Activated T-helper 1 cell treated with Interleukin-2 at 50 U/mL for 16 hours (primary cell): ENCODE measurements at regions not wholly inside any gene's neighbourhood (a gene's known extent, or its start where the extent isn't known, plus 50 kb on each side); places are given as distances from the start of the nearest gene placed in this dataset.

Experiments
- DNase-seq: peaks from one replicate; pipeline ENCODE4 v3.0.0-alpha.2; 2020; ENCODE audit warnings: low read depth

GRCh38 chr11:134555510-134555909 lies 143.5 kb upstream of the B3GAT1 start:
- no peak for DNase-seq

GRCh38 chr11:134554861-134555260 lies 142.8 kb upstream of the B3GAT1 start:
- DNase-seq = no peak

DNA sequence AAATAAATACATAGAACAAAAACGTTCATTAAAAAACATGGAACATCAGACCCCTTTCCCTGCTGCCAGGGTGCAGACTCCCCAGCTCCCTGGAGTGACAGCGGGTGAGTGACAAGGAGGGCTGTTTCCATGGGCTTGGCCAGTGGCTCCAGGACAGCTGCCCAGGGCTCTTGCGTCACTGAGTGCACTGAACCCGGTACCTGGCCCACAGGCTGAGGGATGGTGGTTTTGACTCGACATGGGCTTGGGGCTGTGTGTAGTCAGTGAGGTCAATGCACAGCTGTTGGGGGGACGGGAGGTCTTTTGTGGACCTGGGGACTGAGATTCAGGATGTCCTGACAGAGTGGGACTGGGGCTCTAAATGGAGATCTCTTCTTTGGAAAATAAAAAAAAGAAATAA lies 142.1 kb upstream of the B3GAT1 start:
- no peak for DNase-seq

- no peak for DNase-seq
Measured at GRCh38 chr11:134552749-134553148, 140.7 kb upstream of the B3GAT1 start.

DNA sequence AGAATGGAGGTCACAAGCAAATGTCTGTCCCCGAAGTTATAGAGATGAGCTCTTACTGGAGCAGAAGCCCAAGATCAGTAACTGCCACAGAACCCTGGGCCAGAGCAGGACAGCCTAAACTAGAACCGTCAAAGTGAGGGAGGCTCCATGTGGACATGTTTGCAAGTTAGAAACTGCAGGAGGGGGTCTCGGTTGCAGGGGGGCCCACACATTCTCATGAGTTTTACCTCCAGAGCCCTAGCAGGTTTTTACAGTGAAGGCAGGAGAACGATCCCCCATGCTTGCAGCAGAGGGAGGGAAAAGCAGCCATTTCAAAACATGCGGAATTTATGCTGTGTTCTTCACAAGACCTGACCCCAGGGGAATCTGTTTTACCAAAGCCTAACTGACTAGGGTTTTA lies 133.5 kb upstream of the B3GAT1 start:
- no peak for DNase-seq

DNA sequence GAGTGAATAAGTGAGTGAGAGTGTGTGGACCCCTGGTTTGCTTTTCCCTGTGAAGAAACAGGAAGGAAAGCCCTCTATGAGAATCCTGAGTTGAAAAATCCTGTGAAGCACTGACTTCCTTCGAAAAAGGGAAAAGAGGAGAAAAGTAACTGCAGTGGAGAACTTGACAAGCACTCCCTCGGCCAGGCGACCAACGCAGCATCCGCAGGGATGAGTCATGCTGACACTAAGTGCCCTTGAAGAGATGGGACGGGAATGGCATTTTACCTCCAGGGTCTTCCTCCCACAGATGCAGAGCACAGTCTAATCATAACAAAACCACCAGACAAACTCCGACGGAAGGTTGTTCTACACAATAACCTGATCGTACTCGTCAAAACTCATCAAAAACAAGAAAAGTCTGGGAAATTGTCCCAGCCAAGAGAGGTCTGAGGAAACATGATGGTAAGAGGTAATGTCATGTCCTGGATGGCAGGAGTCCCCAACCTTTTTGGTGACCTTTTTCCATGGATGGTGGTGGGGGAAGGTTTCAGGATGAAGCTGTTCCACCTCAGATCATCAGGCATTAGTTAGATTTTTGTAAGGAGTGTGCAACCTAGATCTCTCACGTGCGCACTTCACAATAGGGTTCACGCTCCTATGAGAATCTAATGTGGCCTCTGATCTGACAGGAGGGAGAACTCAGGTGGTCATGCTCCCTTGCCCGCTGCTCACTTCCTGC lies 132.2 kb upstream of the B3GAT1 start:
- DNase-seq = no peak

- no peak for DNase-seq
Measured at GRCh38 chr11:134543645-134544044, 131.6 kb upstream of the B3GAT1 start.

- DNase-seq = no peak
Measured at GRCh38 chr11:134543241-134543640, 131.2 kb upstream of the B3GAT1 start.

- no peak for DNase-seq
Measured at GRCh38 chr11:134542401-134543165, 130.5 kb upstream of the B3GAT1 start.

DNA sequence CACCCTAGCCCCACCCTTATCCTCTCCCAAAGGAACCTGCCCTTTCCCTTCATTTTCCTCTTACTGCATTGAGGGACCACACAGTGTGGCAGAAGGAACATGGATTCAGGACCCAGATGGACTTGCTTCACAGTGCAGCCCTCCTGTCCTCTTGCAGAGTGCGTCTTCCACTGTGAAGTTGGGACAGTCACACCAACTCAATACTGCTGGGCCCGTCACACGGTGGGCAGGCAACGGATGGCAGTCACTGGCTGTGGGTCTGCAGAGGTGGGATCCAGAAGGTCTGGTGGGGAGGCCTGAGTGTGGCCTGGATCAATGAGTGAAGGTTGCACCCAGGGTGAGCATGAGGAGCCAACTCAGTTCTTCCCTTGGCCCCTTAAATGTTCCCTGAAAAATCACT lies 129.9 kb upstream of the B3GAT1 start:
- no peak for DNase-seq

DNA sequence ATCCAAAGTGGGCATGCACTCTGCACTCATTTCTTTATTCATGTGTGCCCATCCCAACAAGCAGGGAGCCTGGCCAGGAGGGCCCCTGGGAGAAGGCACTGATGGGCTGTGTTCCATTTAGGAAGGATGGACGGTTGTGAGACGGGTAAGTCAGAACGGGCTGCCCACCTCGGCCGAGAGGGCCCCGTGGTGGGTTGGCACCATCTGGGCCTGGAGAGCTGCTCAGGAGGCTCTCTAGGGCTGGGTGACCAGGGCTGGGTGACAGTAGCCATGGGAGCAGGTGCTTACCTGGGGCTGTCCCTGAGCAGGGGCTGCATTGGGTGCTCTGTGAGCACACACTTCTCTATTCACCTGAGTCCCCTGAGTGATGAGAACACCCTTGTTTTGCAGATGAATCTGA lies 129.3 kb upstream of the B3GAT1 start:
- no peak for DNase-seq

DNA sequence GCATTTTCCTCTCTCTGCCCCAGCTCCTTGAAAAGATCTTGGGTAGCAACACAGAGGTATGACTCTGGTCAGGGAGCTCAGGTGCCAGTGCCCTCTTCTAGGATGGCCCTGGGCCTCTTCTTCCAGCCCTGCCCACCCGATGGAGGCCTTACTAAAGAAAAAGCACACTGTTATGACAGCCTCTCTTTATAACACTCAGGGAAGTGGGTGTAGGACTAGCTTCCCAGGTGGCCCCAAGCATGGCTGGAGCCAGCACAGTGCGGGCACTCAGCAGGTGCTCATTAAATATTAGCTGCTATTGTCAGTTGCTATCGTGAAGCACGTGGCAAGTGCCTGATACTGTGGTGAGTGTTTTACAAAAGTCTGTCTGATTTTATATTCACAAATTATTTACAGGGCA lies 127.2 kb upstream of the B3GAT1 start:
- DNase-seq = no peak

GRCh38 chr11:134538742-134539141 lies 126.7 kb upstream of the B3GAT1 start:
- DNase-seq = no peak

- DNase-seq = no peak
Measured at GRCh38 chr11:134537941-134538340, 125.9 kb upstream of the B3GAT1 start.

DNA sequence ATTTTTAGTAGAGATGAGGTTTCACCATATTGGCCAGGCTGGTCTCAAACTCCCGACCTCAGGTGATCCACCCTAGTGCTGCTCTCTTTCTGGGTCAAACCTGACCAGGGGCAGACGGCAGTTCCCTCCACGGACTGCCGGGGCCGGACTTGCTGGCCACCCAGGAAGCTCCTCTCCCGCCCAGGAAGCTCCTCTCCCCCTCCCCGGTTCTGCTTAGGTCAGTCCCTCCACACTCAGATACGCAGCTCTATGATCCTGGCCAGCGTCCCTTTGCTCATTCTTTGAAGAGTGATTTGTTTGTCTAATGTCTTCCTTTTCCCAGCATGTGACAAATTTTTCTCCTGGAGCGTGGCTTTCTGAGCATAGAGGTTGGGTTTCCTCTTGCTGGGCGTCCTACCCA lies 125.3 kb upstream of the B3GAT1 start:
- DNase-seq = no peak

GRCh38 chr11:134536677-134537076 lies 124.6 kb upstream of the B3GAT1 start:
- DNase-seq = no peak

DNA sequence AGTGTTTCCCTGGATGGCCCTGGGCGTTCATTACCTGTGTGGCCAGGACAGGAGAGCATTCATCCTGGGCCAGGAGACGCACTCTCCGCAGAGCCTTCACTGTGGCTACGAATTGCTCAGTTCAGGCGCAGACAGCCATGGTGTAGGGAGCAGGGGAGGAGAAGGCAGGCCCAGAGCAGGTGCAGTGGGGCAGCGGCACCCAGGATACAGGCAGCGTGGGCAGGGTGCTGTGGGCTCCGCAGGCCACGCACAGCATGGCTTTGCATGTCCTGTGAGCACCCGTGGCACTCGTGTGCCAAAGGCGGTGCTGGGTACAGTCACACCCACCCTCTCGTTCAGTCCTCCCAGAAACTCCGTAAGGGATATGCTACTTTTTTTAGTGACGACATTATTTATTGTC lies 124.2 kb upstream of the B3GAT1 start:
- DNase-seq = no peak

GRCh38 chr11:134535029-134536025 lies 123.3 kb upstream of the B3GAT1 start:
- DNase-seq = no peak

GRCh38 chr11:134533511-134533910 lies 121.5 kb upstream of the B3GAT1 start:
- no peak for DNase-seq

- DNase-seq = no peak
Measured at GRCh38 chr11:134532921-134533421, 120.9 kb upstream of the B3GAT1 start.

GRCh38 chr11:134532131-134532920 lies 120.3 kb upstream of the B3GAT1 start:
- DNase-seq = no peak
